ENCODE measurements at regions not wholly inside any gene's neighbourhood (a gene's known extent, or its start where the extent isn't known, plus 50 kb on each side); places are given as distances from the start of the nearest gene placed in this dataset.

- TF ChIP-seq CTCF (IDR thresholded peaks at IDR 0.05) = no peak
- no peak for TF ChIP-seq POLR2A (IDR thresholded peaks at IDR 0.05)
These were observed 271.2 kb downstream of the SNX10 start for GRCh38 chr7:26562841-26563240.
